ENCODE measurements at regions not wholly inside any gene's neighbourhood (a gene's known extent, or its start where the extent isn't known, plus 50 kb on each side); places are given as distances from the start of the nearest gene placed in this dataset.

DNA sequence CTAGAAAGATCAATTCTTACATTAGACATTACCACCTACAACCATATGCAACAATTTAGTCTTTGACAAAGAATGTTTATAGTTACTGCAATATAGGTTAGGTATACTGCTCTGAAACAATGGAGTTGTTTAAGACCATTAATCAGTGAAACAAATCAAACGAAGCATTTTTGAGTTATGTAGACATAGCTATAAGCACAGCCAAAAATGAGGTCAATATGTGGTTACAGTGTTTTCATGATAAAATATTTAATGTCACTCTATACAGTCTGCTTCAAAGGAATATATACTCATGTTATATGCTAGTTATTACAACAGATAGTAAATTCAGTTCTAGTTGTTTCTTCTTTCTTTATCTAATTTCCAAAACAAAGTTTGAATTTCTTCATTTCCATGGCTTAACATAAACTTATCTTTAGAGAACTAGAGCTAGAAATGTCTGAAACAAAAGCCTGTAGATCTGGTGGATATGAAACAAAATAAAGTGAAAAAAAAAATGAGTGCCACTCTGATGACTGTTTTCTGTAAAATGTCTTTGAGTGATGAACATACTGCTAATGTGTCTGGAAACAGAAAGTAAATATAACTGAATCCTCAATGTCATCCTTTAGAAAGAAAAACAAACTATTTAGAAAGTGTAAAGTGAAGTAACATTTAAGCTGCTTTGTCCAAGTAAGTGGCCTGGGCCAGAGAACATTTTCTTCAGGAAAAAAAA lies 809.0 kb downstream of the FAT4 start:
- TF ChIP-seq POLR2A (IDR thresholded peaks at IDR 0.05; ENCODE audit: low read depth, low read length) (no peak), POU2F2 (IDR thresholded peaks at IDR 0.05; ENCODE audit: low read depth, low read length) (no peak), PAX5 (IDR thresholded peaks at IDR 0.05; ENCODE audit: insufficient read depth, low read length, severe bottlenecking) (no peak), TAF1 (IDR thresholded peaks at IDR 0.05; ENCODE audit: low read depth, low read length) (no peak), POLR2AphosphoS5 (IDR thresholded peaks at IDR 0.05; ENCODE audit: low read depth, low read length) (no peak), SPI1 (IDR thresholded peaks at IDR 0.05; ENCODE audit: low read depth, low read length) (no peak)
- FAIRE-seq (no peak), DNase-seq (ENCODE audit: insufficient read length, low spot score) (no peak)

DNA sequence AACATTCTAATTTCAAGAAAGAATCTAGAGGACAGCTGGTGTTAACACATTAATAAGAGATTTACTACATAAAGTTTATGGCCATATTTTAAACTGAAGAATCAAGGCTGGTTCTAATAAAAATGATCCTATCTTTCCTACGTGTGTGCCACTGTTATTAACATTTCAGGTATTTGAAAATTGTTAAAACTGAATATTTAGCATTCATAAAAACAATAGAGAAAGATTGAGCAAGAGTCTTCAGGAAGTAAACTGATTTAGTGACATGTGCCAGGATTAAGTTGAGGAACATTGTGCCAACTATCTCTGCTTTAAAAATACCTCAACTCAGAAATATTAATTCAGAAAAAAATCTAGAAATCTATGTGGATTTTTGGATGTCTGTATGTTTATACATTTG lies 810.1 kb downstream of the FAT4 start:
- DNase-seq (ENCODE audit: insufficient read length, low spot score) = no peak
- TF ChIP-seq SPI1 (IDR thresholded peaks at IDR 0.05; ENCODE audit: low read depth, low read length) = no peak
- no peak for TF ChIP-seq POLR2A (IDR thresholded peaks at IDR 0.05; ENCODE audit: low read depth, low read length)
- no peak for TF ChIP-seq POLR2AphosphoS5 (IDR thresholded peaks at IDR 0.05; ENCODE audit: low read depth, low read length)
- no peak for TF ChIP-seq TAF1 (IDR thresholded peaks at IDR 0.05; ENCODE audit: low read depth, low read length)
- TF ChIP-seq PAX5 (IDR thresholded peaks at IDR 0.05; ENCODE audit: insufficient read depth, low read length, severe bottlenecking) = no peak
- TF ChIP-seq POU2F2 (IDR thresholded peaks at IDR 0.05; ENCODE audit: low read depth, low read length) = no peak
- no peak for FAIRE-seq

DNA sequence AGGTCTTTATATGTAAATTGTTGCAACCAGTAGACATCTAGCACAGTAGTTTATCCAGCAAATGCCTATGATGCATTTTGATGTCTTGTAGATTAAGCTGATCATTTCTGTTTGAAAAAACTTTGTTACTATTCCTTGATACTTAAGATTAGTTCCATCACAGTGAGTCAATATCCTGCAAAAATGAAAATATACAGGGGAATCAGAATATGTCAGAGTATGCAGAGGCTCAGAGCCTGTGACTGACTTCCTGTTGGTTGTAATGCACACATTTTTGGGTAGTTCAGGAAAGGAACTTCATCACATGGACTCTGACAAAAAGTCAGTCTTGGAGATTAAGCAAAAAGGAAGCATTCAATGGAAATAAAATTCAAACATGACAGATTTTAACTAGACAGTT lies 815.5 kb downstream of the FAT4 start:
- no peak for DNase-seq (ENCODE audit: insufficient read length, low spot score)
- TF ChIP-seq POU2F2 (IDR thresholded peaks at IDR 0.05; ENCODE audit: low read depth, low read length) (no peak), SPI1 (IDR thresholded peaks at IDR 0.05; ENCODE audit: low read depth, low read length) (no peak), POLR2A (IDR thresholded peaks at IDR 0.05; ENCODE audit: low read depth, low read length) (no peak), POLR2AphosphoS5 (IDR thresholded peaks at IDR 0.05; ENCODE audit: low read depth, low read length) (no peak), PAX5 (IDR thresholded peaks at IDR 0.05; ENCODE audit: insufficient read depth, low read length, severe bottlenecking) (no peak), TAF1 (IDR thresholded peaks at IDR 0.05; ENCODE audit: low read depth, low read length) (no peak)
- FAIRE-seq = no peak

DNA sequence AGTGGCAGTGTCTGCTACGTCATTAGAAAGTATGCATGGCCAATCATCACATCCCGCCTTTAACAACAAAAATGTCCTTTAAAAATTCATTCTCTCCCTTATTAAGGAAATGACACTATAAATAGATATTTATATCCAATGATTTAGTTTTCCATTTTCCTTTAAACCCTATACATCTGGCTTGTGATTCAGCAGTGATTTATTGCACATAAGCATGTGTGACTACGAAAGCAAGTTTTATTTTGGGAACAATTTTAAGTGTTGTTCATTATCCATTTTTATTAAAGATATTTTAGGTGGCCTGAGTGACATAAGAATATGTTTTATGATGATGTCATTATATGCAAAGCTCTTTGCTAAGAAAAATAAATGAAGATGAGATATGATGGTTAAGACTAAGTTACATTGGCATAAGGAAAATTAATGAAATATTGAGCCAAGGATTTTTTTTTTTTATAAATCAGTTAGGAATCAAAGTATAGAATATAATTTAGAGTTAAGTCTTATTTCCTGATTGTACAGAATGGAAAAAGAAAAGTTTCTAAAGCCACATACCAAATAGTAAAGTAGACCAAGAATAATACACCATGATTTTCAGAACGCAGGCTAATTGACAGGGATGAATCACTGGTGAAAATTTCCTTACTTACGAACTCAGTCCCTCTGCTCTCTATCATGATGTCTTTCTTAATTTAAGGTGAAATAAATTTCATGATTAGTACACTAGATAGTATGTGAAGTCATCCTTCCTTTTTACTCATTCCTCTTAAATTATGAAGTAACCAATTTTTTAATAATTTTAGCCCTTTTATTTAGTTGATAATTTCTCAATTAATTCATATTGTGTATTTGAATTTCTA lies 822.4 kb downstream of the FAT4 start:
- no peak for FAIRE-seq
- DNase-seq (ENCODE audit: insufficient read length, low spot score) = no peak
- TF ChIP-seq PAX5 (IDR thresholded peaks at IDR 0.05; ENCODE audit: insufficient read depth, low read length, severe bottlenecking) (no peak), POLR2AphosphoS5 (IDR thresholded peaks at IDR 0.05; ENCODE audit: low read depth, low read length) (no peak), POU2F2 (IDR thresholded peaks at IDR 0.05; ENCODE audit: low read depth, low read length) (no peak), TAF1 (IDR thresholded peaks at IDR 0.05; ENCODE audit: low read depth, low read length) (no peak), POLR2A (IDR thresholded peaks at IDR 0.05; ENCODE audit: low read depth, low read length) (no peak), SPI1 (IDR thresholded peaks at IDR 0.05; ENCODE audit: low read depth, low read length) (no peak)

DNA sequence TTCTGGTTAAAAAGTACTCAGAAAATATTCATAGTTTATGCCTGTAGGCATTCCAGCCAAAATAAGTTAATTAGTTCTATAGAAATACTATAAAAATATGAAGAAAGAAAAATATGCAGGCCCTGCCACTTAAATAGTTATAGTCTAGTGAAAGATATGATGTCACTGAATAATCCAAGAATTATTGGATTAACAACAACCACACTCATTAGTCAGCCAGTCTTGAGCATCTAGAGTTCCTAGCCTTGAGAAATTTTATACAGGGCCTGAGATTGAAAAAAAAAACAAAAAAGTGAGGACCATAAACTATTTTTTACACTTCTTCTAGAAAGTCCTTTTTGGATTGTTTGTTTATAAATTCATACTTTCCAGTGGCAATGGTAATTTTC lies 823.0 kb downstream of the FAT4 start:
- TF ChIP-seq SPI1 (IDR thresholded peaks at IDR 0.05; ENCODE audit: low read depth, low read length) (no peak), POU2F2 (IDR thresholded peaks at IDR 0.05; ENCODE audit: low read depth, low read length) (no peak), PAX5 (IDR thresholded peaks at IDR 0.05; ENCODE audit: insufficient read depth, low read length, severe bottlenecking) (no peak), POLR2AphosphoS5 (IDR thresholded peaks at IDR 0.05; ENCODE audit: low read depth, low read length) (no peak), TAF1 (IDR thresholded peaks at IDR 0.05; ENCODE audit: low read depth, low read length) (no peak), POLR2A (IDR thresholded peaks at IDR 0.05; ENCODE audit: low read depth, low read length) (no peak)
- no peak for DNase-seq (ENCODE audit: insufficient read length, low spot score)
- FAIRE-seq = no peak

DNA sequence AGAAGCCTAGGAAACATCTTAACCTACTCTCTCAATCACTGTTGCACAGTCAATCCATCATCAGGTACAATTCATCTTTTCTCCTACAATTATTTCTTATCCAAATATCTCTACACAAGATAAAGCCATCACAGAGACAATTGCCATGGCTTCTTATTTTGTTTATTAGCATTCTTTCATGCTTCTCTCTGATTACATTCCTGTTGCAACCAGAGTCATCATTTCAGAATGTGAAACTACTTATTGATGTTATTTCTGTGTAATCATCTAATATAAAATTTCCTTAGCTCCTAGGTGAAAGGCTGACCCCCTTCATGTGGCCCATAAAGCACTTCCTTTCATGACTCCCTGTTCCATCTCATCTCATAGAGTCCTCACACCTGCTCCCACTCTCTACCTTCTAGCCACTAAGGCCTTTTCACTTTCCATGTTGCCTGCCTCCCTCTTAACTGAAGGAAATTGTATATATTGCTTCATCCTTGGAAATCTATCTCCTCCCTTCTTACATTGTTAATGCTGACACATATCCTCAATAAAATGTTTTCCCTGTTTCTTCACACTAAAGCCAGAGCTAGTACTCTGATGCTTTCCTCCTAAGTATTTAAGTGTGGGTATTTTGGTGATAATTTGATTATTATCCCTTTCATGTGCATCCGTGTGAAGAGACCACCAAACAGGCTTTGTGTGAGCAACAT lies 829.9 kb downstream of the FAT4 start:
- FAIRE-seq (no peak), DNase-seq (ENCODE audit: insufficient read length, low spot score) (no peak)
- no peak for TF ChIP-seq POLR2A (IDR thresholded peaks at IDR 0.05; ENCODE audit: low read depth, low read length)
- no peak for TF ChIP-seq POLR2AphosphoS5 (IDR thresholded peaks at IDR 0.05; ENCODE audit: low read depth, low read length)
- no peak for TF ChIP-seq PAX5 (IDR thresholded peaks at IDR 0.05; ENCODE audit: insufficient read depth, low read length, severe bottlenecking)
- no peak for TF ChIP-seq SPI1 (IDR thresholded peaks at IDR 0.05; ENCODE audit: low read depth, low read length)
- TF ChIP-seq TAF1 (IDR thresholded peaks at IDR 0.05; ENCODE audit: low read depth, low read length) = no peak
- TF ChIP-seq POU2F2 (IDR thresholded peaks at IDR 0.05; ENCODE audit: low read depth, low read length) = no peak

DNA sequence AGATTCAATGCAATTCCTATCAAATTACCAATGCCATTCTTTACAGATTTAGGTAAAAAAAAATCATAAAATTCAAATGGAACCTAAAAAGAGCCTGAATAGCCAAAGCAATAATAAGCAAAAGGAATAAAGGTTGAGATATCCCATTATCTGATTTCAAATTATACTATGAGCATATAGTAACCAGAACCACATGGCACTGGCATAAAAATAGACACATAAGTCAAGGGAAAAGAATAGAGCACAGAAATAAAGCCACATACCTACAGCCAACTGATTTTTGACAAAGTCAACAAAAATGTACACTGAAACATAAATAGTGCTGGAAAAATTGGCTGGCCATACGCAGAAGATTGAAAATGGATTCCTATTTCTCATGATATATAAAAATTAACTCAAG lies 853.7 kb downstream of the FAT4 start:
- DNase-seq (ENCODE audit: insufficient read length, low spot score) = no peak
- TF ChIP-seq PAX5 (IDR thresholded peaks at IDR 0.05; ENCODE audit: insufficient read depth, low read length, severe bottlenecking) = no peak
- no peak for TF ChIP-seq POLR2AphosphoS5 (IDR thresholded peaks at IDR 0.05; ENCODE audit: low read depth, low read length)
- TF ChIP-seq TAF1 (IDR thresholded peaks at IDR 0.05; ENCODE audit: low read depth, low read length) = no peak
- TF ChIP-seq SPI1 (IDR thresholded peaks at IDR 0.05; ENCODE audit: low read depth, low read length) = no peak
- no peak for TF ChIP-seq POLR2A (IDR thresholded peaks at IDR 0.05; ENCODE audit: low read depth, low read length)
- no peak for TF ChIP-seq POU2F2 (IDR thresholded peaks at IDR 0.05; ENCODE audit: low read depth, low read length)
- FAIRE-seq = no peak

DNA sequence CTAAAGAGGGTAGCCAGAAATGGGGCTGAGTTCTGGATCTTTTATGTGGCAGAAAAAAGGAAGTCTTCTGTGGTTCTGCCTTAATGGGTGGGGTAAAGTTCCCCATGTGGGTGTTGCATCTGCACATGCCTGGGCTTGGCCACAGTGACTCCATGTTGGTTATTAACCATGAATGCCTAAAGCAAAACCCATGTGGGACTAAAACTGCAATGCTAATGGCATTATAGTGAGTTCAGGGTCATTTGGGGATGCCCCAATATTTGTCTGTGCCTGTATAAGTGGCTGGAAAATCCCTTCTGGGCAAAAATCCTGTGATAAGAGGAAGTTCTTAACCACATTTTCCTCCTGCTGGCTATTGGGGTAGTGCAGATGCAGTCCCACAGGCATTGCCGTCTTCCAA lies 857.4 kb downstream of the FAT4 start:
- FAIRE-seq = no peak
- DNase-seq (ENCODE audit: insufficient read length, low spot score) = no peak
- TF ChIP-seq POLR2AphosphoS5 (IDR thresholded peaks at IDR 0.05; ENCODE audit: low read depth, low read length) = no peak
- no peak for TF ChIP-seq PAX5 (IDR thresholded peaks at IDR 0.05; ENCODE audit: insufficient read depth, low read length, severe bottlenecking)
- TF ChIP-seq POU2F2 (IDR thresholded peaks at IDR 0.05; ENCODE audit: low read depth, low read length) = no peak
- no peak for TF ChIP-seq TAF1 (IDR thresholded peaks at IDR 0.05; ENCODE audit: low read depth, low read length)
- TF ChIP-seq POLR2A (IDR thresholded peaks at IDR 0.05; ENCODE audit: low read depth, low read length) = no peak
- TF ChIP-seq SPI1 (IDR thresholded peaks at IDR 0.05; ENCODE audit: low read depth, low read length) = peak; percentile 24; the same call in 1 of the 2 replicates

DNA sequence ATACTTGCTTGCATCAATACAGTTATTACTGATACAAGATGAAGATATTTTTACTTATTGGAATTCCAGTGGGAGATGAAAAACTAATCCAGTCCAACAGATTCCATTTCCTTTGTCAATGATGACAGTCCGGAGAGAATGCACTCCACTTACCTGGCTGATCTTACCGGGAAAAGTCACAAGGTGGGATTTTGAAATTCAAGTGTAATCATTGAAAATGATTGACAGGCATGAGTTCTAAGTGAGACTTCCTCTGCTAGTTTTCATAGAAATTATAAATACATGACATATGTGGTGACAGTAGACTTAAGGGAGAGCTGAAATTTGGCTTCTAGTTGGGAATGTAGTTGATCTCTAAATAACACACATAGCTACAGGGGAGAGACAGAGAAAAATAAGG lies 859.9 kb downstream of the FAT4 start:
- DNase-seq (ENCODE audit: insufficient read length, low spot score) (no peak), FAIRE-seq (no peak)
- TF ChIP-seq SPI1 (IDR thresholded peaks at IDR 0.05; ENCODE audit: low read depth, low read length) (no peak), POLR2A (IDR thresholded peaks at IDR 0.05; ENCODE audit: low read depth, low read length) (no peak), POLR2AphosphoS5 (IDR thresholded peaks at IDR 0.05; ENCODE audit: low read depth, low read length) (no peak), PAX5 (IDR thresholded peaks at IDR 0.05; ENCODE audit: insufficient read depth, low read length, severe bottlenecking) (no peak), TAF1 (IDR thresholded peaks at IDR 0.05; ENCODE audit: low read depth, low read length) (no peak), POU2F2 (IDR thresholded peaks at IDR 0.05; ENCODE audit: low read depth, low read length) (no peak)
